ENCODE measurements at regions not wholly inside any gene's neighbourhood (a gene's known extent, or its start where the extent isn't known, plus 50 kb on each side); places are given as distances from the start of the nearest gene placed in this dataset.
"Not testable (repeated sequence)": the region's sequence is repeated elsewhere in the genome, so short reads cannot be mapped to it uniquely, and the experiment has no call there.

GRCh38 chr2:234189786-234190300 lies 139.3 kb downstream of the SPP2 start:
- no peak for DNase-seq (ENCODE audit: low read depth)

- DNase-seq (ENCODE audit: low read depth): no peak
Observed at GRCh38 chr2:234189230-234189629, 138.7 kb downstream of the SPP2 start.

- no peak for DNase-seq (ENCODE audit: low read depth)
Observed at GRCh38 chr2:234187646-234188174, 137.2 kb downstream of the SPP2 start.

- DNase-seq (ENCODE audit: low read depth): no peak
Observed at GRCh38 chr2:234181121-234181520, 130.6 kb downstream of the SPP2 start.

GRCh38 chr2:234179031-234179363 lies 128.5 kb downstream of the SPP2 start:
- no peak for DNase-seq (ENCODE audit: low read depth)

GRCh38 chr2:234178330-234179030 lies 128.0 kb downstream of the SPP2 start:
- no peak for DNase-seq (ENCODE audit: low read depth)

- DNase-seq (ENCODE audit: low read depth): no peak
Observed at GRCh38 chr2:234175649-234176048, 125.1 kb downstream of the SPP2 start.

- no peak for DNase-seq (ENCODE audit: low read depth)
Observed at GRCh38 chr2:234174742-234175141, 124.2 kb downstream of the SPP2 start.

- DNase-seq (ENCODE audit: low read depth): no peak
Observed at GRCh38 chr2:234172532-234172931, 122.0 kb downstream of the SPP2 start.

- no peak for DNase-seq (ENCODE audit: low read depth)
Observed at GRCh38 chr2:234172066-234172465, 121.6 kb downstream of the SPP2 start.

GRCh38 chr2:234171666-234172065 lies 121.2 kb downstream of the SPP2 start:
- no peak for DNase-seq (ENCODE audit: low read depth)

- DNase-seq (ENCODE audit: low read depth): no peak
Observed at GRCh38 chr2:234169674-234170073, 119.2 kb downstream of the SPP2 start.

GRCh38 chr2:234168605-234169570 lies 118.4 kb downstream of the SPP2 start:
- not testable (repeated sequence) for DNase-seq (ENCODE audit: low read depth)

GRCh38 chr2:234166531-234166930 lies 116.0 kb downstream of the SPP2 start:
- no peak for DNase-seq (ENCODE audit: low read depth)

- no peak for DNase-seq (ENCODE audit: low read depth)
Observed at GRCh38 chr2:234165421-234165820, 114.9 kb downstream of the SPP2 start.

- peak; percentile 15 for DNase-seq (ENCODE audit: low read depth)
Observed at GRCh38 chr2:234164493-234165413, 114.3 kb downstream of the SPP2 start.

- DNase-seq (ENCODE audit: low read depth): no peak
Observed at GRCh38 chr2:234163510-234164045, 113.1 kb downstream of the SPP2 start.

- no peak for DNase-seq (ENCODE audit: low read depth)
Observed at GRCh38 chr2:234162861-234163260, 112.4 kb downstream of the SPP2 start.

- DNase-seq (ENCODE audit: low read depth): no peak
Observed at GRCh38 chr2:234161932-234162331, 111.4 kb downstream of the SPP2 start.

- DNase-seq (ENCODE audit: low read depth): no peak
Observed at GRCh38 chr2:234158812-234159211, 108.3 kb downstream of the SPP2 start.

- DNase-seq (ENCODE audit: low read depth): no peak
Observed at GRCh38 chr2:234157817-234158588, 107.5 kb downstream of the SPP2 start.

Data from stimulated activated CD8-positive, alpha-beta memory T cell treated with anti-CD3 and anti-CD28 coated beads, Interleukin-4, amount 100 ng/mL, for 24 hours (primary cell).